HFF-Myc (cell line): ENCODE measurements at regions not wholly inside any gene's neighbourhood (a gene's known extent, or its start where the extent isn't known, plus 50 kb on each side); places are given as distances from the start of the nearest gene placed in this dataset.

Experiments used
- DNase-seq: peaks from one replicate; pipeline ENCODE4 v3.0.0-alpha.2; 2011; ENCODE audit warnings: low read depth; ENCODE audit errors: extremely low read depth
- H3K4me3 ChIP-seq: replicated peaks from 2 replicates; pipeline ENCODE4 v1.5.1; 2011; ENCODE audit warnings: low read depth, mild to moderate bottlenecking, control low read depth, low read length
- TF ChIP-seq, protein P1 (sequence below): IDR thresholded peaks from 2 replicates; pipeline ENCODE4 v1.5.1; 2012; ENCODE audit warnings: mild to moderate bottlenecking, low read depth, low read length, control low read depth; ENCODE audit errors: missing control alignments

DNA sequence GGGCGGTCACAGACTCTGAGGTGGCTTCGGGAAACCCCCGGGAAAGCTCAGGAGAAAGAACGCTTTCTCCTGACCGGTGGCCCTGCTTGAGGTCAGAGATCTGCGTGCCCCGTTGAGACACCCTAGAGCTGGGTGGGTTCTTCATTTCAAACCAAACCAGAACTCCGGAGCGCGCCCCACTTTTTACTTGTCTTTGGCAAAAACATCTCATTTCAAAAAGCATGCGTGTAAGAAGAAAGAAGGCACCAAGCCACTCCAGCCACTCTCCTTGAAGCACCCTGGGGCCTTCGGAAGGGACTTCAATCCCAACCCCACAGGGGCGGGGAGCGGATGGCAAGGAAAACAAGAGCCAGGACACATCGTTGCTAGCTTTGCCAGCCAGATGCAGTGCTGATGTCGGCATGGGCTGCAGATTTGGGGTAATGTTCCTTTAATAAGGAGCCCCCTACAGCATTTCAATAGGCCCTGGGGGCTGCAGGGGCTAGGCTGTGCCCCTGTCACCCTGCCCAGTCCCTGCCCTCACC lies 171.7 kb downstream of the ERCC6L2 start:
- H3K4me3 ChIP-seq, result no peak overlapping the region
- TF ChIP-seq, protein P1, sequence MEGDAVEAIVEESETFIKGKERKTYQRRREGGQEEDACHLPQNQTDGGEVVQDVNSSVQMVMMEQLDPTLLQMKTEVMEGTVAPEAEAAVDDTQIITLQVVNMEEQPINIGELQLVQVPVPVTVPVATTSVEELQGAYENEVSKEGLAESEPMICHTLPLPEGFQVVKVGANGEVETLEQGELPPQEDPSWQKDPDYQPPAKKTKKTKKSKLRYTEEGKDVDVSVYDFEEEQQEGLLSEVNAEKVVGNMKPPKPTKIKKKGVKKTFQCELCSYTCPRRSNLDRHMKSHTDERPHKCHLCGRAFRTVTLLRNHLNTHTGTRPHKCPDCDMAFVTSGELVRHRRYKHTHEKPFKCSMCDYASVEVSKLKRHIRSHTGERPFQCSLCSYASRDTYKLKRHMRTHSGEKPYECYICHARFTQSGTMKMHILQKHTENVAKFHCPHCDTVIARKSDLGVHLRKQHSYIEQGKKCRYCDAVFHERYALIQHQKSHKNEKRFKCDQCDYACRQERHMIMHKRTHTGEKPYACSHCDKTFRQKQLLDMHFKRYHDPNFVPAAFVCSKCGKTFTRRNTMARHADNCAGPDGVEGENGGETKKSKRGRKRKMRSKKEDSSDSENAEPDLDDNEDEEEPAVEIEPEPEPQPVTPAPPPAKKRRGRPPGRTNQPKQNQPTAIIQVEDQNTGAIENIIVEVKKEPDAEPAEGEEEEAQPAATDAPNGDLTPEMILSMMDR, result no peak
- no peak for DNase-seq

DNA sequence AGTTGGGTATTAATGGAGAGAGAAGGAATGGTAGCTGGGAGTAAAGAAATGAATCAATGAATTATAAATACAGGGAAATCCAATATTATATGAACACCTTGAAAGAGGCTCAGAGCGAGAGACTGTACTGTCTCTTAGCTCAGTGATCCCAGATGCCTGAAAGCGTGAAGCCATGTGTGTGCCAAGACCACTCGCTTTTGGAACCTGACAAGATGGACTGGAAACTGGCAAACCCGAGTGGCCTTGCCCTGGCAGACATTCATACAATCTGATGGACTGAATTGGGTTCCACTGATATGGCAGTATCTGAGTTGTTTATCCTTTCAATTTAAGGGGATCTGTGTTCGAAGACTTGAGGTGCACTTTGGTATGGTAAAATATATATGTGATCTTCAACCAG lies 170.3 kb downstream of the ERCC6L2 start:
- H3K4me3 ChIP-seq, result no peak overlapping the region
- TF ChIP-seq, protein P1, result no peak
- no peak for DNase-seq

DNA sequence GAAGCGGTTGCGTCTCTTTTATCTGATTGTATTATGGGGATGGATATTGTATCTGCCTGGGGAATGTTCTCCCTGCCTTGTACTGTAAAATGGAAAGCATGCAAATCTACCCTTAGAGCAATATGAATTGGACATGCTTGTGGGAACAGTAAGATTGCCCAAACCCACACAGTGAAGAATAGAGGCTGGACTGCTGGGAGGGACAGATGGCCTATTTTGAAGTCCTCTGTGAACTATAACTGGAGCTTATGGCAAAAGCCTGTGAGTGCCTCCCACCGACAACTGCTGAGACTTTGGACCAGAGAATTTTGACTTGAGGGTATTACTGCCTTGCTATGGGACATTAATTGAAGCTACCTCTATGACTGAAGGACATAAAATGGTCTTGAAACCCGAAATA lies 168.9 kb downstream of the ERCC6L2 start:
- no peak for DNase-seq

DNA sequence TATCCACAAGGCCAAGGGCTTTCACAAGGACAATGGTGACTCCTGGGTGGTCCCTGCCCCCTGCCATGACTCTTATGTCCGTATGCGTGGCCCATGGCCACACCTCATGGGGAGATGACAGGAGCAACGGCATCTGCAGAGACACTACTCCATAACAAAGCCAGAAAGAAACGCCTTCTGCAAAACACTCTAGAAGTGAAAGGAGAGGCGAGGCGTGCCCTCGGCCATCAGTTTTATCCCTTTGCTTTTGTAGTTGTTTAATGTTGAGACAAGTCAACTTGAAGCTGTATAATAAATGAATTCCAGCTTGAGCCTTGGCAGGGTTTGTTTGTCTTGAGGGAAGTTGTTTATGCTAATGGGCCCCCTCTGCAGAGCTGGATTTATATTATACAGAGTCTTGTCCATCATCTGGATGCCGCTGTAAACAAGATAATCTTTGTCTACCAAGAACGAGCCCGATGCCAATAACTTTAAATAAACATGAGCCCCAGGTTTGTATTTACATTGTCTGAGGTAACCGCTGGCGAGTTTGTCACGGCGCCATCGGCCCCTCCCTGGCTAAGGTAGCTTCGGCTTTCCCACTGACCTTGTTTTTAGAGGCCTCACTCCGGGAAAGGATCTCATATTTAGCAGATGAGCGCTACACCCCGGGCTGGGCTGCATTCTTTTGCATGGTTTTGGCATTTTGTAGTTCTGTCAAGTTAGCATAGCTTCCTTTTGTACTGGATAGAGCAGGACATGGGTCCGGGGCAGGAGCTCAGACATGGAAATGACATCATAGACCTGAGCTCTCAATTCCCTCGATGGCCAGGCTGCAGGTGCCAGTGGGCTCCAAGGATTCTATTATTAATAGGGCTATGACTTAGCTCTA lies 165.3 kb downstream of the ERCC6L2 start:
- H3K4me3 ChIP-seq, result no peak overlapping the region
- no peak for DNase-seq
- TF ChIP-seq, protein P1, result no peak

More for the DNA sequence above, 168.9 kb downstream of the ERCC6L2 start:
- TF ChIP-seq, protein P1, result no peak
- no peak overlapping the region for H3K4me3 ChIP-seq

DNA sequence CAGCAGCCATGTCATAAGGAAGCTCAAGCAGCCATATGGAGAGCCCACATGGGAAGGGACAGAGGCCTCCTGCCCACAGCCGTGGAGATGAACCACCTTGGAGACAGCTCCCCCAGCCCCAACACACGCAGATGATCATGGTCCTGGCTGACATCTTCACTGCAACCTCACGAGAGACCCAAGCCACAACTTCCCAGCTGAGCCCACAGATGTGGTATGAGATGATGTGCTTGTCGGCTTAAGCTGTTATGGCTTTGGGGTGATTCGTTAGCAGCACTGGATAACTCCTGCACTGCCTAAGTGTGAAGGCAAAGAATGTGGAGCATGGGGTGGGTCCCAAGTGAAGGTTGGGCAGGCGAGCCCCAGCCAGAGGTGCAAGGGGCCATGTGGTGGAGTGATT lies 163.4 kb downstream of the ERCC6L2 start:
- no peak overlapping the region for H3K4me3 ChIP-seq
- TF ChIP-seq, protein P1, result no peak
- no peak for DNase-seq

DNA sequence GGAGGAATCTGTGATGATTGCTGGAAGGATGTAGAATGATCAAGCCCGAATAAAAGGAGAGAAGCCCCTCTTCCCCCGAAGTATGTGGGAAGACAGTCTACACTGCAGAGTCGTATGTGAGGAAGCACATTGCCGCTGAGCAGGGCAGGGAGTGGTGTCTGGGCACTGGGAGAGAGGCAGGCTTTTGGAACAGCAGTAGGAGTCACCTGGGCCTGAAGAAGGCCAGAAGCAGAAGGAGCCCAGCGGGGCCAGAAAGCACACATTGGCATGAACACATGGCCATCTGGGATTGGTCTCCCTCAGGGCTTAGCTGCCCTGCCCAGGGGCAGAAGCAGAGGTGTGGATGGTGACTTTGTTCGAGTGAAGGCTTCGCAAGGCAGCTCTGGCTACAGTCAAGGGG lies 162.8 kb downstream of the ERCC6L2 start:
- TF ChIP-seq, protein P1, result no peak
- DNase-seq, result no peak
- H3K4me3 ChIP-seq, result no peak overlapping the region
